K562 (cell line): ENCODE measurements at regions not wholly inside any gene's neighbourhood (a gene's known extent, or its start where the extent isn't known, plus 50 kb on each side); places are given as distances from the start of the nearest gene placed in this dataset.

Source experiments
- ATAC-seq: fragments of 200-7000 bp; cut with Tn5 transposase; 3 replicates; pipeline ENCODE4 v1.9.1; 2020; ENCODE audit warnings: moderate library complexity
- BruUV-seq: library from RNA; stranded (reverse); fragments of 400-500 nt; replicated peaks from 2 replicates; lab custom pipeline; 2021; lab: Mats Ljungman, UMichigan
- CTCF ChIA-PET: fragments of 300-600 bp; formaldehyde crosslinking; extraction: SDS; loops from one replicate; lab custom pipeline; 2021; ENCODE audit warnings: low intra/inter-chr PET ratio; lab: Yijun Ruan, JAX
- POLR2A ChIA-PET: fragments of 300-600, 350-650 bp; sonication (Branson Sonifier 250); formaldehyde crosslinking; extraction: SDS; loops from one replicate; lab custom pipeline; 2021; ENCODE audit warnings: antibody characterized with exemption, inconsistent platforms; lab: Yijun Ruan, JAX
- DNase-seq, 4 experiments: peaks; one replicate each; pipeline versions ENCODE4 v3.0.0 to v3.0.0-alpha.2; 2011 to 2018; ENCODE audit warnings: low spot score in 3 of 4, mixed read lengths in 3 of 4; ENCODE audit errors: extremely low read depth in 1 of 4
- FAIRE-seq: peaks from 2 replicates; lab custom pipeline; 2011; peaks lifted over from hg19 to GRCh38; lab: Jason Lieb, UNC
- H2AFZ ChIP-seq: 2 replicates; pipeline ENCODE4 v1.6.0; 2011; ENCODE audit warnings: low read depth, low read length, control low read depth, inconsistent platforms
- H3K27ac ChIP-seq: fragments of 200-600 bp; 3 replicates; pipeline ENCODE4 v1.8.0; 2011; ENCODE audit warnings: low read depth, mild to moderate bottlenecking, control low read depth, inconsistent platforms, low read length, moderate library complexity, mixed read lengths; ENCODE audit errors: extremely low read depth
- H3K27me3 ChIP-seq, 2 experiments: fragments of 300-600 bp in 1 of 2; 2 replicates in 1 of 2; 3 replicates in 1 of 2; pipeline versions ENCODE4 v1.6.0 to v1.8.0; 2011; ENCODE audit warnings: inconsistent platforms in 2 of 2, low read length in 2 of 2, mild to moderate bottlenecking in 1 of 2, mixed read lengths in 1 of 2, moderate library complexity in 1 of 2; ENCODE audit not compliant: control insufficient read depth in 2 of 2, insufficient read depth in 2 of 2
- H3K36me3 ChIP-seq: fragments of 300-600 bp; 3 replicates; pipeline ENCODE4 v1.8.0; 2011; ENCODE audit warnings: mild to moderate bottlenecking, low read length, inconsistent platforms; ENCODE audit not compliant: control insufficient read depth, insufficient read depth
- H3K4me1 ChIP-seq, 2 experiments: fragments of 200-600 bp in 1 of 2; replicated peaks in 1 of 2; 2 replicates in 1 of 2; 3 replicates in 1 of 2; pipeline versions ENCODE4 v1.5.1 to v1.8.0; 2011; ENCODE audit warnings: inconsistent platforms in 2 of 2, low read length in 2 of 2, mild to moderate bottlenecking in 1 of 2, mixed read lengths in 1 of 2, moderate library complexity in 1 of 2; ENCODE audit not compliant: control insufficient read depth in 2 of 2, insufficient read depth in 2 of 2
- H3K4me2 ChIP-seq: 2 replicates; pipeline ENCODE4 v1.6.1; 2011; ENCODE audit warnings: low read length, control low read depth, inconsistent platforms, mixed read lengths; ENCODE audit not compliant: insufficient read depth
- H3K4me3 ChIP-seq: fragments of 200-600 bp; sonication (generic), shearing (Covaris generic); 2 replicates; pipeline ENCODE4 v1.5.1; 2016; ENCODE audit warnings: control low read depth, inconsistent platforms
- H3K79me2 ChIP-seq: fragments of 200-600 bp; 3 replicates; pipeline ENCODE4 v1.8.0; 2011; ENCODE audit warnings: low read length, inconsistent platforms; ENCODE audit not compliant: control insufficient read depth, insufficient read depth
- H3K9ac ChIP-seq, 2 experiments: 2 replicates each; pipeline versions ENCODE4 v1.6.0 to v1.6.1; 2011; ENCODE audit warnings: low read depth in 2 of 2, low read length in 2 of 2, control low read depth in 1 of 2, inconsistent platforms in 1 of 2, mild to moderate bottlenecking in 1 of 2, mixed read lengths in 1 of 2; ENCODE audit not compliant: insufficient read depth in 1 of 2
- H3K9me1 ChIP-seq: one replicate; pipeline ENCODE4 v1.6.0; 2011; ENCODE audit warnings: inconsistent platforms, mild to moderate bottlenecking, low read length, moderate library complexity; ENCODE audit not compliant: control insufficient read depth, insufficient read depth
- H3K9me3 ChIP-seq: replicated peaks from 2 replicates; pipeline ENCODE4 v1.5.1; 2011; ENCODE audit warnings: low read depth, low read length, inconsistent platforms; ENCODE audit not compliant: control insufficient read depth, insufficient read depth
- H4K20me1 ChIP-seq: replicated peaks from 2 replicates; pipeline ENCODE4 v1.6.1; 2011; ENCODE audit warnings: low read length, inconsistent platforms, mixed read lengths; ENCODE audit not compliant: control insufficient read depth, insufficient read depth
- CBFA2T3 ChIP-seq: fragments of 450-650 bp; IDR thresholded peaks from 2 replicates; pipeline ENCODE4 v1.6.1; 2017
- KLF16 ChIP-seq: IDR thresholded peaks from 2 replicates; pipeline ENCODE4 v1.6.1; 2016; ENCODE audit warnings: antibody characterized with exemption
- MAFK ChIP-seq: IDR thresholded peaks from 2 replicates; pipeline ENCODE4 v1.6.1; 2011; ENCODE audit warnings: low read length, improper control_type of control experiment
- MCM7 ChIP-seq, 2 experiments: fragments of 450-650 bp; IDR thresholded peaks; 2 replicates each; pipeline ENCODE4 v1.6.1; 2016 to 2018
- MTA2 ChIP-seq: fragments of 450-650 bp; IDR thresholded peaks from 2 replicates; pipeline ENCODE4 v1.6.1; 2016; ENCODE audit warnings: low read depth
- NFIX ChIP-seq: fragments of 250-450 bp; sonication (Bioruptor Pico); IDR thresholded peaks from 2 replicates; pipeline ENCODE4 v1.4.0; 2020; ENCODE audit warnings: low read depth, mild to moderate bottlenecking, moderate library complexity
- PHF20 ChIP-seq: fragments of 450-650 bp; IDR thresholded peaks from 2 replicates; pipeline ENCODE4 v1.6.1; 2018; ENCODE audit not compliant: partially characterized antibody
- POLR2H ChIP-seq: IDR thresholded peaks from 2 replicates; pipeline ENCODE4 v1.6.1; 2016; ENCODE audit warnings: missing genetic modification characterization, low read depth, mild to moderate bottlenecking, control low read depth, missing compliant biosample characterization, moderate library complexity
- PRPF4 ChIP-seq: fragments of 200-400 bp; formaldehyde crosslinking; IDR thresholded peaks from one replicate; pipeline ENCODE4 v1.6.1; 2017; ENCODE audit warnings: low read length, low read depth, mild to moderate bottlenecking; ENCODE audit not compliant: insufficient read depth, poor library complexity, severe bottlenecking
- TEAD2 ChIP-seq: fragments of 450-650 bp; IDR thresholded peaks from 2 replicates; pipeline ENCODE4 v1.6.1; 2016; ENCODE audit warnings: missing genetic modification characterization, control low read depth, missing compliant biosample characterization
- XRCC3 ChIP-seq: fragments of 450-650 bp; IDR thresholded peaks from 2 replicates; pipeline ENCODE4 v1.6.1; 2017; ENCODE audit warnings: mild to moderate bottlenecking, moderate library complexity
- ZBTB49 ChIP-seq: sonication (generic); formaldehyde crosslinking; IDR thresholded peaks from 2 replicates; pipeline ENCODE4 v1.8.0; 2022; ENCODE audit warnings: missing genetic modification reagents, mild to moderate bottlenecking, borderline replicate concordance
- ZC3H4 ChIP-seq: sonication (generic); formaldehyde crosslinking; IDR thresholded peaks from 2 replicates; pipeline ENCODE4 v1.9.0; 2021; ENCODE audit warnings: missing genetic modification reagents, borderline replicate concordance
- ZNF224 ChIP-seq: sonication (generic); formaldehyde crosslinking; IDR thresholded peaks from 2 replicates; pipeline ENCODE4 v1.8.0; 2022; ENCODE audit warnings: mild to moderate bottlenecking, missing genetic modification reagents
- ZNF644 ChIP-seq: fragments of 200-800 bp; sonication (Bioruptor generic); IDR thresholded peaks from 2 replicates; pipeline ENCODE4 v1.6.1; 2016; ENCODE audit warnings: low read depth, missing genetic modification characterization, missing compliant biosample characterization
- WGBS: fragments of 100-300 bp; shearing (Covaris generic); methylation state at CpG from one replicate; pipeline ENCODE4 v1.1.6; 2016; ENCODE audit warnings: low coverage, mixed read lengths; ENCODE audit not compliant: insufficient coverage; ENCODE audit errors: missing lambda C conversion rate; 5-methylcytosine and 5-hydroxymethylcytosine counted together
- in situ Hi-C: fragments of 300-500 bp; cut with MboI; formaldehyde crosslinking; loops from 4 replicates; pipeline ENCODE4 v1.15.0; 2018; ENCODE audit warnings: inconsistent platforms, mixed read lengths
- intact Hi-C: fragments of 100-400 bp; cut with micrococcal nuclease; formaldehyde crosslinking; loops from 2 replicates; pipeline ENCODE4 v1.14.2; 2022
- TF ChIP-seq, protein P1 (sequence below): fragments of 250-450 bp; sonication (Bioruptor Pico); IDR thresholded peaks from 2 replicates; pipeline ENCODE4 v1.8.0; 2021; ENCODE audit warnings: borderline replicate concordance, mild to moderate bottlenecking, moderate library complexity; ENCODE audit not compliant: poor library complexity, severe bottlenecking
- TF ChIP-seq, protein P2 (sequence below), 3 experiments: IDR thresholded peaks in 2 of 3; conservative IDR thresholded peaks in 1 of 3; 2 replicates each; pipeline ENCODE4 v1.5.1; 2011 to 2012; ENCODE audit warnings: low read length in 3 of 3, mild to moderate bottlenecking in 3 of 3, control low read depth in 2 of 3, improper control_type of control experiment in 1 of 3, inconsistent platforms in 1 of 3, low read depth in 1 of 3, mixed read lengths in 1 of 3, moderate library complexity in 1 of 3; ENCODE audit not compliant: insufficient read depth in 2 of 3
- TF ChIP-seq, protein P3 (sequence below): sonication (generic); formaldehyde crosslinking; IDR thresholded peaks from 2 replicates; pipeline ENCODE4 v1.8.0; 2022; ENCODE audit warnings: mild to moderate bottlenecking, missing genetic modification reagents
- TF ChIP-seq, protein P4 (sequence below): fragments of 450-650 bp; IDR thresholded peaks from 2 replicates; pipeline ENCODE4 v1.6.1; 2016

DNA sequence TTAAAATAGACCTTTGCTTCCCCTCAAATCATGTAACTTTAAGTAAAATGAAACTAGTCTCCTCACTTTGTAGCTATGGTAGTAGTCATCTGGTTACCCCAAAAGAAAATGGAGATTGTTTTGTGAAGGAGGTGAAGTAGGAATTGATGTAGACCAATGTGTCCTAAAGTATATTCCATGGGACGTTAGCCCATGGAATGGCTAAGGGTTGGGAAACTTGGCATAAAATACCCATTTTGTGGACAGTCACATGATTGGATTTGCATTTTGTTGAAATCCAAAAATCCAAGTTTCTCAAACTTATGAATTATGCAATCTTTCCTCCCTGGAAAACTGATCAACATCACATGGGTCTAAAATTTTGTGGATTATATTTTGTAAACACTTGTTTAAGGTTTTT, 290.6 kb downstream of the OSTF1 start:
- Histone ChIP-seq H3K36me3 (no peaks in the 10 kb centered on the region), H3K9me3 (no peaks in the 10 kb centered on the region), H3K79me2 (no peaks in the 10 kb centered on the region), H3K27me3 (no peaks in the 10 kb centered on the region), H2AFZ (no peak overlapping the region), H3K4me1 (no peaks in the 10 kb centered on the region), H3K9ac (no peak overlapping the region), H3K9me1 (no peaks in the 10 kb centered on the region), H3K4me3 (no peak overlapping the region), H4K20me1 (no peaks in the 10 kb centered on the region), H3K27ac (no peak overlapping the region), H3K4me2 (no peak overlapping the region)
- intact Hi-C loops (no loop called here), in situ Hi-C loops (no loop called here)
- ATAC-seq (no peak), DNase-seq (no peak), FAIRE-seq (no peak)
- POLR2A ChIA-PET = no interaction called here
- no TSS peak for BruUV-seq
- CTCF ChIA-PET = interaction anchor here (0.6 kb wide), 1 partner anchor 59 kb away, joined by 3 read pairs; no protein-coding TSS in a partner anchor
- WGBS = 0% methylated on average over 1 of the region's 1 CpG
- no peak for TF ChIP-seq NFIX (CRISPR knock-in tag)
- no peak for TF ChIP-seq ZC3H4 (CRISPR knock-in tag)
- no peak for TF ChIP-seq MCM7 (IDR thresholded peaks at IDR 0.05)
- TF ChIP-seq, protein P1, sequence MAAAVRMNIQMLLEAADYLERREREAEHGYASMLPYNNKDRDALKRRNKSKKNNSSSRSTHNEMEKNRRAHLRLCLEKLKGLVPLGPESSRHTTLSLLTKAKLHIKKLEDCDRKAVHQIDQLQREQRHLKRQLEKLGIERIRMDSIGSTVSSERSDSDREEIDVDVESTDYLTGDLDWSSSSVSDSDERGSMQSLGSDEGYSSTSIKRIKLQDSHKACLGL (CRISPR knock-in tag) = no peak
- no peak for TF ChIP-seq TEAD2 (tag)
- no peak for TF ChIP-seq ZNF644 (tag)
- TF ChIP-seq, protein P2, sequence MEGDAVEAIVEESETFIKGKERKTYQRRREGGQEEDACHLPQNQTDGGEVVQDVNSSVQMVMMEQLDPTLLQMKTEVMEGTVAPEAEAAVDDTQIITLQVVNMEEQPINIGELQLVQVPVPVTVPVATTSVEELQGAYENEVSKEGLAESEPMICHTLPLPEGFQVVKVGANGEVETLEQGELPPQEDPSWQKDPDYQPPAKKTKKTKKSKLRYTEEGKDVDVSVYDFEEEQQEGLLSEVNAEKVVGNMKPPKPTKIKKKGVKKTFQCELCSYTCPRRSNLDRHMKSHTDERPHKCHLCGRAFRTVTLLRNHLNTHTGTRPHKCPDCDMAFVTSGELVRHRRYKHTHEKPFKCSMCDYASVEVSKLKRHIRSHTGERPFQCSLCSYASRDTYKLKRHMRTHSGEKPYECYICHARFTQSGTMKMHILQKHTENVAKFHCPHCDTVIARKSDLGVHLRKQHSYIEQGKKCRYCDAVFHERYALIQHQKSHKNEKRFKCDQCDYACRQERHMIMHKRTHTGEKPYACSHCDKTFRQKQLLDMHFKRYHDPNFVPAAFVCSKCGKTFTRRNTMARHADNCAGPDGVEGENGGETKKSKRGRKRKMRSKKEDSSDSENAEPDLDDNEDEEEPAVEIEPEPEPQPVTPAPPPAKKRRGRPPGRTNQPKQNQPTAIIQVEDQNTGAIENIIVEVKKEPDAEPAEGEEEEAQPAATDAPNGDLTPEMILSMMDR (IDR thresholded peaks at IDR 0.05 in 2 of 3, conservative IDR thresholded peaks at IDR 0.05 in 1 of 3; ENCODE audit: insufficient read depth in 2 of 3, low read depth in 1 of 3, low read length in 3 of 3) = no peak
- no peak for TF ChIP-seq KLF16
- TF ChIP-seq CBFA2T3 = no peak
- TF ChIP-seq PHF20 = no peak
- no peak for TF ChIP-seq POLR2H
- TF ChIP-seq, protein P3, sequence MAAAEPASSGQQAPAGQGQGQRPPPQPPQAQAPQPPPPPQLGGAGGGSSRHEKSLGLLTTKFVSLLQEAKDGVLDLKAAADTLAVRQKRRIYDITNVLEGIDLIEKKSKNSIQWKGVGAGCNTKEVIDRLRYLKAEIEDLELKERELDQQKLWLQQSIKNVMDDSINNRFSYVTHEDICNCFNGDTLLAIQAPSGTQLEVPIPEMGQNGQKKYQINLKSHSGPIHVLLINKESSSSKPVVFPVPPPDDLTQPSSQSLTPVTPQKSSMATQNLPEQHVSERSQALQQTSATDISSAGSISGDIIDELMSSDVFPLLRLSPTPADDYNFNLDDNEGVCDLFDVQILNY = no peak
- TF ChIP-seq MAFK = no peak
- no peak for TF ChIP-seq MTA2
- TF ChIP-seq ZNF224 (CRISPR knock-in tag) = no peak
- TF ChIP-seq, protein P4, sequence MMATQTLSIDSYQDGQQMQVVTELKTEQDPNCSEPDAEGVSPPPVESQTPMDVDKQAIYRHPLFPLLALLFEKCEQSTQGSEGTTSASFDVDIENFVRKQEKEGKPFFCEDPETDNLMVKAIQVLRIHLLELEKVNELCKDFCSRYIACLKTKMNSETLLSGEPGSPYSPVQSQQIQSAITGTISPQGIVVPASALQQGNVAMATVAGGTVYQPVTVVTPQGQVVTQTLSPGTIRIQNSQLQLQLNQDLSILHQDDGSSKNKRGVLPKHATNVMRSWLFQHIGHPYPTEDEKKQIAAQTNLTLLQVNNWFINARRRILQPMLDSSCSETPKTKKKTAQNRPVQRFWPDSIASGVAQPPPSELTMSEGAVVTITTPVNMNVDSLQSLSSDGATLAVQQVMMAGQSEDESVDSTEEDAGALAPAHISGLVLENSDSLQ = no peak
- TF ChIP-seq ZBTB49 = no peak
- TF ChIP-seq PRPF4 = no peak
- TF ChIP-seq XRCC3 = no peak
